Head of caudate nucleus (tissue), 42 donors: ENCODE measurements at regions not wholly inside any gene's neighbourhood (a gene's known extent, or its start where the extent isn't known, plus 50 kb on each side); places are given as distances from the start of the nearest gene placed in this dataset.

ENCODE experiments used
- DNase-seq, 42 donors: peaks; one replicate each; pipeline versions ENCODE4 v3.0.0 to v3.0.0-alpha.2; 2020 to 2021; ENCODE audit warnings: mixed read lengths in 7 of 42
- intact Hi-C: fragments of 100-400 bp; cut with DNase I; formaldehyde crosslinking; loops from one replicate; pipeline ENCODE4 v1.15.0; 2022

DNA sequence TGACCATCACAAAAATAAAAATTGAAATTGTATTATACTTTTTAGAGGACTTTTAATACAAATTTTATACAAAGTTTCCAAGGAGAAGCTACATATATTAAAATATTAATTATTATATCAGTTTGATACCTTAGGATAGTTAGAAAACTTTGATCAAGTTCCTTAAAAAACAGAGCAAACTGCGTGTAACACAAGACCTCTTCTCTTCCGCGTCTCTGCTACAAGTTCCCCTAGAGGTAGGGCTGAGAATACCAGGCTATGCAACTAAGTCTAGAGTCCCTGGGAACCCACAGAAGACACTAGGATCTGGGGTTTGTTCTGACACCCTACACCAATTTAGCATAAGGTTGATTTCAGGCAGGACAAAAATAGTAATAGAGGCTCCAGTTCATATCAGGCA lies 319.0 kb downstream of the FOXG1 start:
- DNase-seq, result no peak
- intact Hi-C loops, result no loop called here

GRCh38 chr14:29089849-29090248 lies 323.3 kb downstream of the FOXG1 start:
- no peak for DNase-seq
- intact Hi-C loops, result no loop called here

DNA sequence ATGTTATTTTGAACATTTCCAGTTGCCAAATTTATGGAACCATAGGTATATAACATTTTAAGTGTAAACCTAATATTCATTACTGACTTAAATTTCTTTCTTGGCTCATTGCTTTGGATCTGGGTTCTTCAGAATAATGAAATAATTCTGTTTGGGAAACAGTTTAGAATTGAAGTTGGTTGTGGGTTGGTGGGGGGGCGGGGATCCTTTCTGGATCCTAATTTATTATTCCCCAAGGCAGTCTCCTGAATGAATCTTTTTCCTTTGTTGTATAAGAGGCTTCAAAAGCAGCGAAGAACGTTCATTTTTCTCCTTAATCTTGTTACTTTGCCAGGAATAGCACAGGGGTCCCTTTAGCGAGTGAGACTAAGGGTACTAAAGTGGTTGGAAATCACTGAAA lies 325.5 kb downstream of the FOXG1 start:
- DNase-seq, result peak in 14 of 42 donors; percentile 13 to 64 (median 31)
- intact Hi-C loops, result no loop called here

GRCh38 chr14:29097476-29097875 lies 330.9 kb downstream of the FOXG1 start:
- intact Hi-C loops, result no loop called here
- DNase-seq, result peak in 2 of 42 donors; percentile 19 to 24

GRCh38 chr14:29098656-29099055 lies 332.1 kb downstream of the FOXG1 start:
- intact Hi-C loops, result no loop called here
- DNase-seq, result peak in 6 of 42 donors; percentile 23 to 45 (median 26)

- no peak for DNase-seq
- intact Hi-C loops, result no loop called here
Measured at GRCh38 chr14:29102266-29102665, 335.7 kb downstream of the FOXG1 start.

- intact Hi-C loops, result no loop called here
Measured at GRCh38 chr14:29102996-29103395, 336.4 kb downstream of the FOXG1 start.

DNA sequence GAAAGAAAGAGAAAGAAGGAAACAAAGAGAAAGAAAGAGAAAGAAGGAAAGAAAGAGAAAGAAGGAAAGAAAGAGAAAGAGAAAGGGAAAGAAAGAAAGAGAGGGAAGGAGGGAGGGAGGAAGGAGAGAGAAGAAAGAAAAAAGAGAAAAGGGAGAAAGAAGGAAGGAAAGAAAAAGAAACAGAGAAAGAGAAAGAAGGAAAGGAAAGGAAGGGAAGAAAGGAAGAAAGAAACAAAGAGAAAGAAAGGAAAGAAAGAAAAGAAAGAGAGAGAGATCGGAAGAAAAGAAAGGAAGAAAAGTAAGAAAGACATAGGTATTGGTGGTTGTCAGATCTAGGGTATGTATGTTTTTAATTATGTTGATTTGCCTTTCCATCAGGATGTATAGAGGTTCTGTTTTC lies 342.3 kb downstream of the FOXG1 start:
- DNase-seq, result no peak
- intact Hi-C loops, result no loop called here

More at GRCh38 chr14:29102996-29103395, 336.4 kb downstream of the FOXG1 start:
- no peak for DNase-seq

GRCh38 chr14:29109589-29109988 lies 343.0 kb downstream of the FOXG1 start:
- no peak for DNase-seq
- intact Hi-C loops, result no loop called here

DNA sequence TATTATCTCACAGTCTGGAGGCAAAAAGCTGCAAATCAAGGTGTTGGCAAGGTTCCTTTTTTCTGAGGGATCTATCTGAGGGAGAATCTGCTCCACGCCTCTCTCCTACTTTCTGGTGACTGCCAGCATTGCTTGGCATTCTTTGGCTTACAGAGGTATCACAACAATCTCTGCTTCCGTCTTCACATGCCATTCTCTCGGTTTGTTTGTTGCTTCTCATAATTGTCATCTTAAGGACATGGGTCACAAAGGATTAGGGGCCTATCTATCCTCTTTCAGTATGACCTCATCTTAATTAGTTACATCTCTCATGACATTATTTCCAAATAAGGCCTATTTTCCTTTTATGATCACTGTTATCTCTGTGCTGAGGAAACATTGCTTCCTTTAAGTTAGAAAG lies 345.0 kb downstream of the FOXG1 start:
- intact Hi-C loops, result no loop called here
- DNase-seq, result no peak

- DNase-seq, result no peak
- intact Hi-C loops, result no loop called here
Measured at GRCh38 chr14:29123017-29123416, 356.4 kb downstream of the FOXG1 start.

DNA sequence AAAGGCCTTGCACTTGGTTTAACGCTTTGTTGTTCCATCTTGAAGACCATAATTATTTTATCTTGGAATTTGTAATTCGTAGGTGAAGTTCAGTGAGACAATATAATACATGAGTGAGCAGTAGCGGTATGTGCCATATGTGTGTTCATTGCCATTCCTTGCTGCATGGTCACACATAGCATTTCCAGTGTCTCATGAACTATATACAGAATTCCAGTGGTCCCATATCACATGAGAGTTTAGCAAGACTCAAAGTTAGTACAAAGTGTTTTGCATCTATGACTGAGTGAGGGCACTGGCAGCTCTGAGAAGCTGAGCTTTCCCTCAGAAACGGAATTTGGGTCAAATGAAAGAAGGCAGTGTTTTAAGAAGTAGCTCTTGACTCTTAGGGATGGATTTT lies 359.8 kb downstream of the FOXG1 start:
- intact Hi-C loops, result no loop called here
- no peak for DNase-seq

- intact Hi-C loops, result no loop called here
- no peak for DNase-seq
Measured at GRCh38 chr14:29126865-29127264, 360.3 kb downstream of the FOXG1 start.

DNA sequence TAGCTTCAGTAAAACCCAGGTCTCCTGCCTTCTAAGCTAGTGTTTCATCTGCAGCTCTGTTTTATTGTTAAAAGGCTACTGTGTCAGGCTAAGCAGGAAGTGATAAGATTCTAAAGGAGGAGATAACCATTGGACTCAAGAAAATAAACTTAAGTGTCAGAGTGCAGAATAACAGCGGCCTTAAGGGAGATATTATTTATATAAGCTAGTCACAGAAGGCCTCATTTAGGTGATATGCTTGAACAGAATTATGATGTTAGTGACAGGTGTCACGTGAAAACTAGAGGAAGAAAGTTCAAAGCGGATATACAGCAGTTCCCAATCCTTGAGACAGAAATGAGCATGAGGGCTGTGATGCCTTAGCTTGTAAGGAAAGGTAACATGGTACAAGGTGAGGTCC lies 373.4 kb downstream of the FOXG1 start:
- intact Hi-C loops, result loop anchor here (10.0 kb wide), 1 partner anchor 75 kb away; no protein-coding TSS in a partner anchor
- DNase-seq, result no peak

DNA sequence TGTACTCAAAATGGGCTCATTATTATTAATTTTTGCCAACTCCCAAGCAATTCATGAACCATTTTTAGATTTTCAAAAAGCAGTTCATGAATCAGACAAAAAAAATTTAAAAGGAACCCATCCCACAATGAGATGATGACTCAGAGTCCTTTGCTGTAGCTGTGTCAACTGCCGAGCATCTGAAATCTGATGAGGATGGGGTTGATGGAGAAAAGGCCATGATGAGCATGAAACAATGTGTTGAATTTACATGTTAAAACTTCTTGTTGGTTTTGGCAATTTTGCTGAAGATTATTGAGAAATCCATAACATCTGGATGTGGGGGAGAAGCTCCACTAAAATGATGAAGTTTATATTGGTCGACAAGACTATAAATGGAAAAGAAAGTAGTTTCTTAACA lies 378.0 kb downstream of the FOXG1 start:
- DNase-seq, result peak in 12 of 42 donors; percentile 5 to 57 (median 22)
- intact Hi-C loops, result loop anchor here (10.0 kb wide), 1 partner anchor 70 kb away; no protein-coding TSS in a partner anchor

DNA sequence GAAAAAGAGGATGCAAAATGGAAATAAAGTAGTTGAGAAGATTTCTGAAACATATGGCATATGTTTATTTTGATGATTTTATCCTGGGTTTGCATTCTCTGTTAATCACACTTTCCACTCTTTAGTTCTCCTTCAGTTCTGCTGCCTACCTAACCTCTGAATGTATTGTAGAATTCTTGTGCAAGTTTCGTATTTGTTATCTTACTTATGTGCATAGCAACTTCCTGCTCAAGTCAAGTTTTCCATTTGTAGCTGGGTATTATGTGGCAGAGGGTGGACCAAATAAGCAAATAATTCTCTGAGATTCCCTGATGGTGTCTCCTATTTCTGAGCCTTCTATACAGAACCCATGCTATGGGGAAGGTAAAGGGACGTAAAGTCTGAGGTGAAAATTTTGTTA lies 381.6 kb downstream of the FOXG1 start:
- intact Hi-C loops, result loop anchor here (10.0 kb wide), 1 partner anchor 67 kb away; no protein-coding TSS in a partner anchor
- DNase-seq, result no peak

DNA sequence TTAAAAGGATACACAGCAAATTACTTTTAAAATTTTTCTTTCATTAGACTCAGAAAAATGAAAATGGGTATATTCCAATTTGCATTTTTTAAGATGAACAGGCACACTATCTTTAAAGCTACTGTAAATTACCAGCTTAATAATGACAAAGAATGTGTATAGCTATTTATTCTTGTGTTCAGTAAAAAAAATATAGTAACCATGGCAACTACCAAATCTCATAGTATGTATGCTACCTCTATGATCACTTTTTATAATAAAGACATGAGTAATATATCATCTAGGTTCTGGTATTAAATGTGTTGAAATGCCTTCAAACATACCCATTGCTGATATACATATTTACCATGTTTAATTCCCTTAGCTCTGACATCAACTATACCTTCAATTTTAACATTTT lies 383.2 kb downstream of the FOXG1 start:
- no peak for DNase-seq
- intact Hi-C loops, result loop anchor here (10.0 kb wide), 1 partner anchor 65 kb away; no protein-coding TSS in a partner anchor

DNA sequence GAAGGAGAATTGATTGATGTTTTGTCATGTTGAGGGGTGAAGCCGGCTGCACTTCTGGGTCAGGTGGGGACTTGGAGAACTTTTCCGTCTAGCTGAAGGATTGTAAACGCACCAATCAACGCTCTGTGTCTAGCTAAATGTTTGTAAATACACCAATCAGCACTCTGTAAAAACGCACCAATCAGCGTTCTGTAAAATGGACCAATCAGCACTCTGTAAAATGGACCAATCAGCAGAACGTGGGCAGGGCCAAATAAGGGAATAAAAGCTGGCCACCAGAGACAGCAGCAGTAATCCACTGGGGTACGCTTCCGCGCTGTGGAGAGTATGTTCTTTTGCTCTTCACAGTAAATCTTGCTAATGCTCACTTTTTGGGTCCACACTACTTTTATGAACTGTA lies 384.1 kb downstream of the FOXG1 start:
- intact Hi-C loops, result no loop called here
- no peak for DNase-seq

DNA sequence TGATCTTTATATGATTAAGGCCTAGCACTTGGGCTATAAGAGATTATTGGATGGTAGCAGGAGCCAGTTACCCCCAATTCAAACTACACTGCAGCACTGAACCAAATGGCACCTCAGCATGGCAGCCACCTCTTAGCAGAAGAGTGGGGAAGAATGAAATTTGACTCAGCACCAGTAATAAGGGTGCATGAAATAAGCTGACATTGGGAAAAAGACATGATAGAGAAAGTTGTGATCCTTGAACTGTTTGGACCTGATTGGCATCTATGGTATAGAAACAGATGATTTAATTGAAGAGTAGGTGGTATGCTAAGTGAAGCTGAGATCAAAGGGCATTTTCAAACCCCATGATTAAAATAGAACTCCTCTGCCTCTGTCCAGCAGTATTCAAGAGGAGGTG lies 389.5 kb downstream of the FOXG1 start:
- DNase-seq, result no peak
- intact Hi-C loops, result no loop called here

DNA sequence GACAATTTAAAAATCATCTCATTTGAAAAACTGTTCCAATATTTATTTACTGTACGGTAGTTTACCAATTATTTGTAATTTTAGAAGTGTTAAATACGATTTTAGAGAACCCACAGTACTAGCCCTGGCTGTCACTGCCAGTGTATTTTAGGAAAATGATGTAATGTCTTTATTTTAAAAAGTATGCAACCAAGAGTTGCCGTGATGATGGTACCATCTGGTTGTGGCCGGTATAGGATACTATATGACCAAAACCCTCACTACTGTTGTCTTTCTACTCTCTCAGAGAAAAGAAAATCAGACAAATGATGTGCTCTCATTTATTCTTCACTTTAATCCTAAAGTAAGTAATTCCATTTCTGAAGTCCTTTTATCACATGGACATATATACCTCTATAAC lies 395.0 kb downstream of the FOXG1 start:
- DNase-seq, result no peak
- intact Hi-C loops, result no loop called here

GRCh38 chr14:29163109-29163508 lies 396.5 kb downstream of the FOXG1 start:
- no peak for DNase-seq
- intact Hi-C loops, result no loop called here

- intact Hi-C loops, result no loop called here
- no peak for DNase-seq
Measured at GRCh38 chr14:29165431-29165830, 398.8 kb downstream of the FOXG1 start.
